Keratinocyte (primary cell): ENCODE measurements at regions not wholly inside any gene's neighbourhood (a gene's known extent, or its start where the extent isn't known, plus 50 kb on each side); places are given as distances from the start of the nearest gene placed in this dataset.

Experiments used
- CTCF ChIP-seq, 3 experiments: IDR thresholded peaks in 1 of 3; conservative IDR thresholded peaks in 1 of 3; optimal IDR thresholded peaks in 1 of 3; 2 replicates in 2 of 3; 3 replicates in 1 of 3; pipeline versions ENCODE3 to v1.5.1; 2011; ENCODE audit warnings: low read length in 3 of 3, mild to moderate bottlenecking in 3 of 3, moderate library complexity in 2 of 3, control low read depth in 1 of 3, inconsistent platforms in 1 of 3; ENCODE audit not compliant: insufficient read depth in 2 of 3; ENCODE audit errors: extremely low read depth in 1 of 3
- EZH2 ChIP-seq: IDR thresholded peaks from one replicate; pipeline ENCODE4 v1.6.1; 2012; ENCODE audit warnings: inconsistent platforms, mild to moderate bottlenecking, low read length, moderate library complexity

DNA sequence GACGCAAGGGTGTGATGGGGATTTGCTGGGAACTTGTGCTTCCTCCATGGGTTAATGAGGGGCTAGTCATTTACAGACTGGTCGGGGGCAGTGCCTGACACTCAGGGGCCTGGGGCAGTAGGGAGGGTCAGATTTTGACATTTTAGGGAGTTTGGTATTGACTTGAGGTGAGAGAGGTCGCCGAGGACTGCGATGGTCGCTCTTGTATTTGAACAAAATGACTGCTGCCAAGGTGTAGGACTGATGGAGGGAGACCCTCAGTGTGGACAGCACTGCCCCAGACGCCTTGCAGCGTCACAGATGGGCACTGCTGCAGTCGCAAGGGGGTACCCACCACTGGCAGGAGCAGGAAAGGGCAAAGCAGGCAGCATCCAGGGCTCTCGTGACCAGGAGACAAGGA lies 182.9 kb downstream of the RTP5 start:
- TF ChIP-seq CTCF (optimal IDR thresholded peaks at IDR 0.05 in 1 of 3, IDR thresholded peaks at IDR 0.05 in 1 of 3, conservative IDR thresholded peaks at IDR 0.05 in 1 of 3; ENCODE audit: extremely low read depth in 1 of 3, insufficient read depth in 2 of 3, low read length in 3 of 3) (no peak), EZH2 (no peak)
